UCSD-AML1 (cell line): ENCODE measurements at regions not wholly inside any gene's neighbourhood (a gene's known extent, or its start where the extent isn't known, plus 50 kb on each side); places are given as distances from the start of the nearest gene placed in this dataset.
"Not testable (repeated sequence)": the region's sequence is repeated elsewhere in the genome, so short reads cannot be mapped to it uniquely, and the experiment has no call there.

Experiments used
- DNase-seq: peaks from one replicate; lab custom pipeline; 2025; ENCODE audit not compliant: unreplicated experiment; lab: John Stamatoyannopoulos, UW

DNA sequence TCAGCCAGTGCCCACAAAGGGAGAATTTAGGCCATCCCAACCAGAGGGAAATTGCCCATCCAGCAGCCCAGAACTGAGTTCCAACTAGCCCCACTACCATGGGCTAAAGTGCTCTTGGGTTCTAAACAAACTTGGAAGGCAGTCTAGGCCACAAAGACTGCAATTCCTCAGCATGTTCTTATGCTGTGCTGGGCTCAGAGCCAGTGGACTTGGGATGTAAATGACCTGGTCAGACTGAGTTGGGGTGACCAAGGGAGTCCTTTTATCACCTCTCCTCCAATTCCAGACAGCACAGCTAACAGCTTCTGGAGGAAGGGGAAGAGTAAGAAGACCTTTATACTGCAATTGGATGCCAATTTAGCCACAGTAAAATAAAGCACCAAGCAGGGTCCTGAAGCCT lies 607.2 kb upstream of the KCND2 start:
- DNase-seq: peak; percentile 2

GRCh38 chr7:119681336-119681735 lies 591.6 kb upstream of the KCND2 start:
- no peak for DNase-seq

- no peak for DNase-seq
These were observed 588.2 kb upstream of the KCND2 start for GRCh38 chr7:119684763-119685162.

DNA sequence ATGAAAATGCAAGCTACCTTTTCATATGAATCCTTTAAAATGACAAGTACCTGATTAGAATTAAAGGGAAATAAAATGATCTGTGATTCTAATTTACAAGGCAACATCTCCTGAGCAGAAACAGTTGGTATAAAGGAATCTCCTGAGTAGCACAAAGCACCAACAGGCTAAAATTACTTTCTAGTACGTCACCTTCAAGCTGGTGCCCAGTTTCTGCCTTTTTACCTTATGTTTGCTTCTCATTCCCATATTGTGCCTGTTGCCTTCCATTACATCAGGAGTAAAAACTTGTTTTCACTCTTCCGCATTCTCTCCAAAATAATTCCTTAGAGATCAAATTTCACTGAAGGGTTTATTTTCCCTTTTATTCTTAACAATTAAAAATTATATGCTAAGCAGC lies 587.1 kb upstream of the KCND2 start:
- no peak for DNase-seq

GRCh38 chr7:119688831-119689230 lies 584.1 kb upstream of the KCND2 start:
- DNase-seq: no peak

DNA sequence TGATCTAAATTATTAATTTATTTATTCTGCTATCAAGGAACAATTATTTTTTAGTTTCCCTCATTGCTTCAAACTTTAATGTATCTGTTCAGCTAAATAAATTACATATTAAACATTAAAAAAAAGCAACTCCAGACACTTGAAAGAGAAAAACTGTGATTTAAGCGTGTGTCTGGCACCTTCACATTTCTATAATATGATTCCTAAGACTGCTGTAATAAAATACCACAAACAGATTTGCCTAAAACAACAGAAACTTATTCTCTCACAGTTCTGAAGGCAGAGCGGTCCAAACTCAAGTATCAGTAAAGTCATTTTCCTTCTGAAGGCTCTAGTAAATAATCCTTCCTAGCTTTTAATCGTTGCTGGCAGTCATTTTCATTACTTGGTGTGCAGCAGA lies 580.4 kb upstream of the KCND2 start:
- no peak for DNase-seq

GRCh38 chr7:119694506-119694905 lies 578.5 kb upstream of the KCND2 start:
- DNase-seq: no peak

DNA sequence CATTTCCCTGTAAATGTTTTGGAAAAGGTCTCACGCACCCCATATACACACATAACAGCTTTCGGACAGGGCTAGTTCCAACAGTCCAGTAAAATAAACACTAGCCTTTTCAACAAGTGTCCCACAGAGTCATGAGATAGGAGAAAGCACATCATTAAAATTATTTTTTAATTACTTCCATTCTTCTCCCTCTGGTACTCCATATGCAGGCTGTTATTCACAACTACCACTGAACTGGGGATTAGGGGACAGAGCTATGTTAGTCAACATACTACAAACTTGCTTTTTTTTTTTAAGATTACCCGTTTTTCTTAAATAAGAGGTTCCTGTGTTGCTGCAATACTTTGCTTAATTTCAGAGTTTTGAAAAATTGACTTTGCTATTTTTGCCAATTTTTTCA lies 576.6 kb upstream of the KCND2 start:
- DNase-seq: no peak

DNA sequence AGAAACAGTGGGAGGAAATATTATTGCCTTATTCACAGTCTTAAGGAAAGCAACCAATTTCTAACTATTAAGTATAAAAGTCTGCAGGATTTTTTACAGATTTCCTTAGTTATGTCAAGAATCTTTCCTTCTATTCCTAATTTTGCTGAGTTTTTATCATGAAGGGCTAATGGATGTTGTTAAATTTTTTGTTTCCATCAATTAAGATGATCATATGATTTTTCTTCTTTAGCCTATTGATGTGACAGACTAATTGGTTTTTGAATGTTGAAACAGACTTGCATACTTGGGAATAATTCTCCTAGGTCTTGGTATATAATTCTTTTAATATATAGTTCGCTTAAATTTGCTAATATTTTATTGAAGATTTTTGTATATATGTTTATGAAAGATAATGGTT lies 569.1 kb upstream of the KCND2 start:
- no peak for DNase-seq

- no peak for DNase-seq
These were observed 566.4 kb upstream of the KCND2 start for GRCh38 chr7:119706608-119707007.

DNA sequence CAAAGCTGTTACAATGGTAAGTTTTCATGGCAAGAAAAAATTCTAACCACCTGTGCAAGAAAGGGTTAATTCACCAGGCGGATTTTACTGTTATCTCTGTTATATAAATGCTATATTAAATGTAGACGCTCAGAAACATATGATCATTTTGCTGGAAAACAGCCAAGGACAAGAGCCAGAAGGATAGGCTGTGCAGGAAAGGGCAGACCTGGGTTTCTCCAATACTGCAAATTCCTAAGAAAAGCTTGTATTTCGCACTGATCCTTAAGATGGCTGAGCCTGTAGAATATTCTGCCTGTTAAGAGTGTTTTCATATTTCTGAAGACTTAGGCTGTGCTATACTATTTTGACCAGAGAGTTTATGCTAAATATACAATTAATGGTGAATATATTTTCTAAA lies 564.1 kb upstream of the KCND2 start:
- DNase-seq: no peak

DNA sequence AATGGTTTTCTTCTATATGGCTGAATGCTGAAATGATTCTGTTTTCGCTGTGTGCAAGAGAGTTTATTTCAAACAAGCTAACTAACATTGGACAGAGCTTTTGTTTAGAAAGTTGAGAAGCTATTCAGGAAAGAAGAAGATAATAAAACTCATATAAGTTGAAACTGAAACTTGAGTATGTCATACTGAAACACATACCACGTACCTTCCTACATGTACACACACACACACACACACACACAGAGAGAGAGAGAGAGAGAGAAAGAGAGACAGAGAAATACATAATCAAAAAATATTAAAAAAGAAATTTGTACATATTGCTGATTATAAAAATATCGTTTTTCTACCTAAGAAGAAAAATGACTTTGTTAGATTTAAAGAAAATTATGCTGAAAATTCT lies 561.9 kb upstream of the KCND2 start:
- no peak for DNase-seq

- no peak for DNase-seq
These were observed 560.0 kb upstream of the KCND2 start for GRCh38 chr7:119712886-119713462.

GRCh38 chr7:119713606-119714005 lies 559.4 kb upstream of the KCND2 start:
- DNase-seq: no peak

GRCh38 chr7:119720541-119720940 lies 552.4 kb upstream of the KCND2 start:
- DNase-seq: no peak

- peak; percentile 1 for DNase-seq
These were observed 548.8 kb upstream of the KCND2 start for GRCh38 chr7:119724041-119724792.

DNA sequence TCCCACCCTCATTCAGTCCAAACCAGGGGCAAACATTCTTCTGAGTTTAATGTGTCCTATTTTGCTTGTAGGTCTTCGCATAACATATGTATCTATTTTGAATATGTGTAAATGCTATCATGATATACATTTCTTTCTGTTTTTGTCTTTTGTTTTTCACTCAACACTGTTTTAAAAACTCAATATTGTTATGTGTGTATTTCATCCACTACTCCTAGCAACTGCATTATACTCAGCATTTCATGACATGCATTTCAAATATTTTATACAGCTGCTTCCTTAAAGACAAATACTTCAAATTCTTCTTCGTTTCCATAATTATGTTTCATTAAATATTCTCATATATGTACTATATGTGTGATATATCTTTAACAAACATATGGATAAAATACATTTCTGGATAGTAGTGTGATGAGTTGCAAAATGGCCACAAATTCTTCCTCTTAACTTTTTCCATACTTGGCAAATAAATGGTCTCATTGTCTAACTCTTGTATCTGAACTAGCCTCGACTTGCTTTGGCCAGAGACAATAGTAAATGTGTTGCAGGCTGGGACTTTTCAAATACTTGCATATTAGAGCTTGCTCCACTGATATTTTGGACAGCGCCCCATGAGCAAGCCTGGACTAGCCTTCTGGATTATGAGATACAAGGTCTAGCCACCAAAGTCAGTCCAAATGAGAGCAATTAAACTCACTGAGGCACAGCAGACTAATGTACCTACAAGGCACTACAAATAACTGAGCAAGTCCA lies 539.7 kb upstream of the KCND2 start:
- DNase-seq: no peak

DNA sequence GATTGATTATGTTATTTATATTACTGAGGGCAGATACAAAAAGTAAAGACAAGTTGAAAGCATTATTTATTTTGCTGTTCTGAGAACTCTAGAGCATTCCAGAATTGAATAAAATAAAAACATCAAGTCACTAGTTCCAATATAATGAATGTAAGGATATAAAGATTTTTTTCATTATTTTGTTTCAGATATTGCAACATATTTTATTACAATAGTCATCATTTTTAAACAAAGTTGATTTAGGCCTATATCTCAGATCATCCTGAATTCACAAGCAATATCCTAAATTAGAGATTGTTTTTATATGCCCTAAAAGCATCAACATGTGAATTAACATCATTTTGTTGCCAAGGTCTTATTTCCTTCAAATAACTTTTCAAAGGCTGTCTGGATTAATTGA lies 535.6 kb upstream of the KCND2 start:
- DNase-seq: no peak

DNA sequence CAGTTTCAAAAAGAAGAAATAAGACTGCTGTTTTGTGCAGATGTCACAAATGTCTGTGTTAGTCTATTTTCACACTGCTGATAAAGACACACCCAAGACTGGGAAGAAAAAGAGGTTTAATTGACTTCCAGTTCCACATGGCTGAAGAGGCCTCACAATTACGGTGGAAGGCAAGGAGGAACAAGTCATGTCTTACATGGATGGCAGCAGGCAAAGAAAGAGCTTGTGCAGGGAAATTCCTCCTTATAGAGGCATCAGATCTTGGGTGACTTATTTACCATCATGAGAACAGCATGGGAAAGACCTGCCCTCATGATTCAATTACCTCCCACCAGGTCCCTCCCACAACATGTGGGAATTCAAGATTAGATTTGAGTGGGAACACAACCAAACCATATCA lies 527.7 kb upstream of the KCND2 start:
- not testable (repeated sequence) for DNase-seq

- no peak for DNase-seq
These were observed 524.6 kb upstream of the KCND2 start for GRCh38 chr7:119748251-119748860.

GRCh38 chr7:119748991-119749390 lies 524.0 kb upstream of the KCND2 start:
- no peak for DNase-seq

DNA sequence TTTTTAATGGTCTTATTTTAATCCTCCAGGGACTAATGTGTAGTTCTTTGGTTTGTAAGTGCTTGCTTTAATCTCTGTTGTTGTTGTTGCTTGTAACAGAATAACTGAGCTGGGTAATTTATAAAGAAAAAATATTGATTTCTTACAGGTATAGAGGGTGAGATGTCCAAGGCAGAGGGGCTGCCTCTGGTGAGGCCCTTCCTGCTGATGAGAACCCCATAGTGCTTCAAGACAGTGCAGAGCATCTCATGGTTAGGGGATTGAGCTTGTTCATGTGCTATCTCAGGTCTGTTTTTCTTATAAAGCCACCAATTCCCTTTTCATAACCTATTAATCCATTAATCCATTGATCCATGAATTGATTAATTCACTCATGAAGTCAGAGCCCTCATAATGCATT lies 516.3 kb upstream of the KCND2 start:
- DNase-seq: no peak
